ENCODE measurements at regions not wholly inside any gene's neighbourhood (a gene's known extent, or its start where the extent isn't known, plus 50 kb on each side); places are given as distances from the start of the nearest gene placed in this dataset.

DNA sequence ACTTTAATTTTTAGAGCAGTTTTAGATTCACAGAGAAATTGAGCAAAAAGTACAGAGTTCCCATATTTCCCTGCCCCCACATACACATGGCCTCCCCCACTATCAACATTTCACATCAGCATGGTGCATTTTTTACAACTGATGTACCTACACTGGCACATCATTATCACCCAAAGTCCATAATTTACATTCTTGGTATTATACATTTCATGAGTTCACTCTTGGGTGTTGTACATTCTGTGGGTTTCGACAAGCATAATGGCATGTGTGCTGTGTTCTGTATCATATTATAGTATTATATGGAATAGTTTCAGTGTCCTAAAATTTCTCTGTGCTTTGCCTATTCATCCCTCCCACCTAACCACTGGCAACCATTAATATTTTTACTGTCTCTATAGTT lies 419.8 kb upstream of the THBS1 start:
- no peak for DNase-seq

DNA sequence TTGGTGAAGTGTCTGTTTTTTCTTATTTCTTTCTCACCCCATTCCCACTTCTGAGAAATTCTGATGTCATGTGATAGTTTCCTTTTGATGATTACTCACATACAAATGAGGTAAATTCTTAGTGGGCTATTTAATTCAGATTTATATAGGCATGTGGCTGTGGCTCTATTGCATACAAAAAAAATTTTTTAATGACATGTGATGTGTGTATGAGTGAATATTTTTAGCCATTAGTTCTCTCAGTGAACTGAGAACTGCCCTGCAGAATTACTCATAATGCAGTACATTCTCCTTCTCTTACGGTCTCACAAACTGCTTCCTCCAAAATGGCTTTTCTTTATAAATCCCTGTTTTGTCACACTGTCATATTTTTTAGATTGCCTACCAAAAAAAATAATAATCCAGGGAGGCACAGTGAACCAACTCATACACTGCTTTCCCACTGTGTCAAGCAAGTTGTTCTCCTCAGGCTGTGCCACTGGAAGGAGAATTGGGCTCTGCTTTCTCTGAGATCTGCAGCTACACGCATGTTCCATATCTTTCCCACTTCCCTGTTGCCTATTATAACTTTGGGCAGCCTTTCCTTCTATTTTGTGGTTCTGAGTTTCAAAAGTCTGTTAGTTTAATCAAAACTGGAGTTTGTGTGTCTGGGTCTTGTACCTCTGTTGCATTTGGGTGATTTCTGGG lies 415.7 kb upstream of the THBS1 start:
- DNase-seq, result no peak

DNA sequence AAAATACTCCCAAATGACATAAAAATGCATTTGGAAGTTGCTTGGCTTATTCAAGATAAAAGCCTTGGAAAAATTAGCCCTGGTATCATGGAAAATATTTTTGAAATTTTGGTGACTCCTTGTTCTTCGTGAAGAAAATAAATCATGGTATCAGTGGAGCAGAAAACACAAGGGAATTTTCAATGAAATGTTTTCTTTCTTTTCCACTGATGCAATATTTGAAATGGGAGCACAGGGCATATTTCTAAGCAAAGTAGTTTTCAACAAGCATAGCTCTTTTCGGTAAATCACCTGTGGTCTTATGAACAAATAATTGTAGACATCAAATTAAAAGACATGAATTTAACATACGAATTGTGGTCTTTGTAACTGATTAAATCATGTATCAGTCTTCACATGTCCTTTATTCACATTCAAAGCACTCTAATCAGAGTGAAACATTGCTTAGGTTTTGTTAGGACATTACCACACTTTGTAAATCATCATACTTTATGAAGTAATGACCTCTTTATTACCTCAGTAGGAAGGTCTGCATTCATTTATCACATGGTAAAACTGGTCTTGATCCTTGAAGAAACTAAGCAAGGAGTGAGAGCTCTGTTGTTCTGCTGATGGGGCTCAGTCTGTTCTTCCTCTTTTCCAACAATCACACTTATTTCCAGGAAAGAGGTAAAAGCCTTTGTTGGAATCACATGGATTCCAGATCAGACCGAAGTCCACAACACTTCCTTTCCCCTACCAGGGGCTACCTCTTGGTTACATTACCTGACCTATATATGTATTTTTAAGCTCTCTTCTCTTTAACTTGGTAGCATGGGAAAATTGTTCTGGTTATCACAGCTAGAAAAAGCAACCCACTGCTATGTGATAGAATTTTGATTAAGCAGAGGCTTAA lies 413.5 kb upstream of the THBS1 start:
- DNase-seq, result no peak

GRCh38 chr15:39171944-39172368 lies 408.9 kb upstream of the THBS1 start:
- no peak for DNase-seq

- no peak for DNase-seq
Observed at GRCh38 chr15:39172380-39173281, 408.2 kb upstream of the THBS1 start.

DNA sequence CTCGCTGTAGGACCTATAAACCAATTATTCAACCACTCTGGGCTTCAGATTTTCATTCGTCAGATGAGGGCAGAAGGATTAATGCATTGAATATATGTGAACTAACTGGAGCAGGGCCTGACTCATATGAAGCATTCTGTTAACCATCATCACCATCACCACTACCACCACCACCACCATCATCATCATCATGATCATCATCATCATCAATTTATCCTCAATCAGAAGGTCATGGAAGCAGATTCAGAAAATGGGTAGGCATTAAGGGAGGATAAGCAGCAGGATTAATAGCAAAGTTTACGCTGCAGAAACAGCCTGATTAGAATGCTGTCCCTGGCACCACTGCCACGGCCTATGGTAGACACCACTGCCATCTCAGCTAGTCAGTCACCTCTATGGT lies 407.5 kb upstream of the THBS1 start:
- no peak for DNase-seq

DNA sequence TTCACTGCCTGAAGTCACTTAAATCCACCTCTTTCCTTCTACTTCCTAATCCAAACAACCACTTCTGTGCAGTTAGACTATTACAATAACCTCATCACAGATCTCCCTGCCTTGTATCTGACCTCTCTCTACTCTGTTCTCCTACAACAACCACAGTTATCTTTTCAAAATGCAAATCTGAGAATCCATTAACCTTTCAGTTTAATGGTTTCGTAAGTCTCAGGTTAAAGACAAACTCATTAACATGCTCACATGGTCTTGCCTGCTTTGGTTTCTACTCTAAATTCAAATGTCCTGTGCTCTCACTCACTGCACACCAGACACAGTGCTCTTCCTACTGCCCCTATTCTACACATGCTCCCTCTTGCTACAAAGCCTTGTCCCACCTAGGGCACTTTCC lies 406.5 kb upstream of the THBS1 start:
- no peak for DNase-seq

GRCh38 chr15:39176030-39176429 lies 404.8 kb upstream of the THBS1 start:
- no peak for DNase-seq

DNA sequence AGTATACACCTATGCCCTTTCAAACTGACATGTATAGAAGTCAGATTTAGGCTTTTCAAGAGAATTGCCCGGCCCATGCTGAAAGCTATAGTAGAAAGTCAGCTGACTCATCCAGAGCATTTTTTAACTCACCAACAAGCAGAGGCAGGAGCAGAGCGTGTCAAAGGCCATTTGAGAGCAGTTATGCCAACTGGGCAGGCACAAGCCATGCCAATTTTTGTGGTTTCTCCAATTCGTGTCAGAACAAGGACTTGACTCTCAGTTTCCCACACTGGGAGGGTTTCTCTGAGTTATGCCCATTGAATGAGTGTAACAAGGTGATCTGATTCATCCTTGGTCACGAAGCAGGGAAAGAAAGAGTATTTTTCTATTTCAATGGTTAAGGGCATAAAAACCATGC lies 403.3 kb upstream of the THBS1 start:
- no peak for DNase-seq

GRCh38 chr15:39180030-39180429 lies 400.8 kb upstream of the THBS1 start:
- no peak for DNase-seq

- DNase-seq, result no peak
Observed at GRCh38 chr15:39180483-39180933, 400.4 kb upstream of the THBS1 start.

GRCh38 chr15:39181056-39181747 lies 399.7 kb upstream of the THBS1 start:
- no peak for DNase-seq

- DNase-seq, result no peak
Observed at GRCh38 chr15:39181940-39182339, 398.9 kb upstream of the THBS1 start.

- DNase-seq, result no peak
Observed at GRCh38 chr15:39183164-39183881, 397.6 kb upstream of the THBS1 start.

GRCh38 chr15:39184701-39185390 lies 396.0 kb upstream of the THBS1 start:
- DNase-seq, result no peak

DNA sequence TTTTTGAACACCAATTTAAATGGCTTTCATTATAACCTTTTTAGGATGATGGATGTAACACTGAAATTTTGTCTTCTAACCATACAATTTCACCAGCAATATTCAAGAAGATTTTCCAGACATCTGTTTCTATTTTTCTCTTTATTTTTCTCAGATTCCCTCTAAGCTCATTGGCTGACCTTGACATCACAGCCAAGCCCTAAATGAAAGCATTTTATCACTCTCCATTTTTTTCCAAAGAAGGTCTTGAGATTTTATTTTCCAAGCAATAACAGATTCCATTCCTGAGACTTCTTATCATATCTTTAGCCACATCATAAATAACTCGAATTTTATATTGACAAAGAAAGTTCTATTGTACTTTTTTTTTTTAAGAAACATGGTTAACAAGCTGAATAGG lies 392.6 kb upstream of the THBS1 start:
- no peak for DNase-seq

GRCh38 chr15:39188930-39189329 lies 391.9 kb upstream of the THBS1 start:
- DNase-seq, result no peak

- no peak for DNase-seq
Observed at GRCh38 chr15:39191871-39192291, 389.0 kb upstream of the THBS1 start.

DNA sequence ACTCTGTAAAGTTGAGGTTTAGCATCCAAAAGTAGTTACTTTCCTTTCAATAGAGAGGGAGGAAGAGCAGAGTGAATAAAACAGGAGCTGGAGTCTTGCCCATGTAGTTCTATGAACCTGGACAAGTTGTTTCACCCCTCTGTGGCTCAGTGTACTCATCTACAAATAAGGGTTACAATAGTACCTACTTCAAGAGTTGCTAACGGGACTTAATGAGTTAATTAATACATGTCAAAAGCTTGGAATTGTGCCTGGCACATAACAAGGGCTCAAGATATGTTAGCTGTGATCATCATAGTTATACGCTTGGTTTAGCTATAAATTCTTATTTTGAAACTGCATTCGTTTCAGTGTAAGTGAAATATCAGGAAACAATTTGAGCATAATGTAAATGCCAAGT lies 388.5 kb upstream of the THBS1 start:
- DNase-seq, result no peak

- no peak for DNase-seq
Observed at GRCh38 chr15:39192979-39193560, 387.8 kb upstream of the THBS1 start.

DNA sequence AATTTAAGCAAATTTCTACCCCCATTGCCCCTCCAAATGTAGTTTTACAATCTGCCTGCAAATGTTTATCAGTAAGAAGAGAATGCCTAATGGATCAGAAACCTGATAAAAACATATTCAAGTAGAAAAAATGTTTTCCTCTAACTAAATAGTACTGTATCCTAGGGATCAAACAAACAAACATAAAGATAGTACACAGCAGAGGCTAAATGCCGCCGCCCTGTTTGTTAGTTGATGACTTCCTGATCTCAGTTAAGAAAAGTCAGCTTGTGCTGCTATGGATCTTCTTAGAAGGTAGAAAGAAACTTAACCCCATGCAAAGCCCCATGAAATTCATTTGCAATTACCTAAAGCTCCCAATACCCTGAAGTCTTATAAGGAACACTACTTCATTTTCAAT lies 387.3 kb upstream of the THBS1 start:
- DNase-seq, result no peak
